ENCODE measurements at regions not wholly inside any gene's neighbourhood (a gene's known extent, or its start where the extent isn't known, plus 50 kb on each side); places are given as distances from the start of the nearest gene placed in this dataset.

- TF ChIP-seq ZFP3 (CRISPR knock-in tag; IDR thresholded peaks at IDR 0.05), result no peak
- TF ChIP-seq GLIS3 (CRISPR knock-in tag; IDR thresholded peaks at IDR 0.05), result no peak
- no peak for TF ChIP-seq ESRRG (CRISPR knock-in tag; IDR thresholded peaks at IDR 0.05)
- no peak for TF ChIP-seq ZNF70 (CRISPR knock-in tag; IDR thresholded peaks at IDR 0.05)
- no peak for TF ChIP-seq ZNF565 (CRISPR knock-in tag; conservative IDR thresholded peaks at IDR 0.05; ENCODE audit: low read depth)
- no peak for TF ChIP-seq CSRNP3 (CRISPR knock-in tag; IDR thresholded peaks at IDR 0.05)
- TF ChIP-seq POU6F1 (CRISPR knock-in tag; IDR thresholded peaks at IDR 0.05; ENCODE audit: borderline replicate concordance, low read depth), result no peak
- no peak for TF ChIP-seq PATZ1 (CRISPR knock-in tag; IDR thresholded peaks at IDR 0.05; ENCODE audit: borderline replicate concordance)
- no peak for TF ChIP-seq OSR1 (CRISPR knock-in tag; IDR thresholded peaks at IDR 0.05)
- no peak for TF ChIP-seq CSDC2 (CRISPR knock-in tag; IDR thresholded peaks at IDR 0.05)
Measured at GRCh38 chr21:35258521-35258920, 209.4 kb upstream of the RUNX1 start.

All from SK-N-SH treated with all-trans-retinoic acid at 6 μM for 48 hours (cell line).